PFSK-1 (cell line): ENCODE measurements at regions not wholly inside any gene's neighbourhood (a gene's known extent, or its start where the extent isn't known, plus 50 kb on each side); places are given as distances from the start of the nearest gene placed in this dataset.

ENCODE experiments used
- FOXP2 ChIP-seq: optimal IDR thresholded peaks from 2 replicates; pipeline ENCODE3; 2011; ENCODE audit warnings: borderline replicate concordance, control low read depth, inconsistent platforms; ENCODE audit not compliant: insufficient read depth; ENCODE audit errors: extremely low read length, extremely low read depth
- POLR2AphosphoS5 ChIP-seq: IDR thresholded peaks from 2 replicates; pipeline ENCODE4 v1.6.1; 2012; ENCODE audit warnings: low read depth, mild to moderate bottlenecking, control low read depth, low read length, moderate library complexity
- REST ChIP-seq, 2 experiments: IDR thresholded peaks; 2 replicates each; pipeline versions ENCODE4 v1.6.1 to v1.8.0; 2011 to 2012; ENCODE audit warnings: low read depth in 2 of 2, low read length in 2 of 2, control low read depth in 1 of 2, inconsistent platforms in 1 of 2, mild to moderate bottlenecking in 1 of 2, moderate library complexity in 1 of 2; ENCODE audit not compliant: insufficient read depth in 1 of 2
- SIN3A ChIP-seq: IDR thresholded peaks from 2 replicates; pipeline ENCODE4 v1.6.1; 2012; ENCODE audit warnings: mild to moderate bottlenecking, low read length, moderate library complexity, borderline replicate concordance; ENCODE audit not compliant: insufficient read depth
- TAF1 ChIP-seq: IDR thresholded peaks from 2 replicates; pipeline ENCODE4 v1.6.1; 2012; ENCODE audit warnings: low read length, control low read depth, borderline replicate concordance; ENCODE audit not compliant: insufficient read depth

- TF ChIP-seq SIN3A = no peak
- TF ChIP-seq TAF1 = no peak
- no peak for TF ChIP-seq REST (IDR thresholded peaks at IDR 0.05; ENCODE audit: insufficient read depth in 1 of 2, low read depth in 2 of 2, low read length in 2 of 2)
- no peak for TF ChIP-seq POLR2AphosphoS5
- TF ChIP-seq FOXP2 = no peak
Measured at GRCh38 chr2:67600222-67600871, 203.2 kb downstream of the ETAA1 start.

- TF ChIP-seq POLR2AphosphoS5 = no peak
- no peak for TF ChIP-seq FOXP2
- no peak for TF ChIP-seq SIN3A
- no peak for TF ChIP-seq REST (IDR thresholded peaks at IDR 0.05; ENCODE audit: insufficient read depth in 1 of 2, low read depth in 2 of 2, low read length in 2 of 2)
- TF ChIP-seq TAF1 = no peak
Measured at GRCh38 chr2:67600946-67601345, 203.8 kb downstream of the ETAA1 start.

- no peak for TF ChIP-seq TAF1
- TF ChIP-seq SIN3A = no peak
- TF ChIP-seq POLR2AphosphoS5 = no peak
- TF ChIP-seq FOXP2 = no peak
- TF ChIP-seq REST (IDR thresholded peaks at IDR 0.05; ENCODE audit: insufficient read depth in 1 of 2, low read depth in 2 of 2, low read length in 2 of 2) = no peak
Measured at GRCh38 chr2:67604360-67604759, 207.2 kb downstream of the ETAA1 start.

- TF ChIP-seq REST (IDR thresholded peaks at IDR 0.05; ENCODE audit: insufficient read depth in 1 of 2, low read depth in 2 of 2, low read length in 2 of 2) (no peak), TAF1 (no peak), FOXP2 (no peak), SIN3A (no peak), POLR2AphosphoS5 (no peak)
Measured at GRCh38 chr2:67612576-67613042, 215.5 kb downstream of the ETAA1 start.

- no peak for TF ChIP-seq TAF1
- TF ChIP-seq REST (IDR thresholded peaks at IDR 0.05; ENCODE audit: insufficient read depth in 1 of 2, low read depth in 2 of 2, low read length in 2 of 2) = no peak
- TF ChIP-seq SIN3A = no peak
- TF ChIP-seq POLR2AphosphoS5 = no peak
- TF ChIP-seq FOXP2 = no peak
Measured at GRCh38 chr2:67613227-67613626, 216.1 kb downstream of the ETAA1 start.
